ENCODE measurements at regions not wholly inside any gene's neighbourhood (a gene's known extent, or its start where the extent isn't known, plus 50 kb on each side); places are given as distances from the start of the nearest gene placed in this dataset.

GRCh38 chr4:31069151-31069550 is 349.0 kb downstream of the PCDH7 start:
- no peak for DNase-seq

GRCh38 chr4:31071508-31072486 is 351.6 kb downstream of the PCDH7 start:
- DNase-seq: no peak

- no peak for DNase-seq
Observed at GRCh38 chr4:31075969-31076368, 355.8 kb downstream of the PCDH7 start.

- DNase-seq: no peak
Observed at GRCh38 chr4:31078661-31079060, 358.5 kb downstream of the PCDH7 start.

GRCh38 chr4:31080887-31081286 is 360.7 kb downstream of the PCDH7 start:
- DNase-seq: no peak

- DNase-seq: no peak
Observed at GRCh38 chr4:31081366-31081765, 361.2 kb downstream of the PCDH7 start.

GRCh38 chr4:31083456-31083855 is 363.3 kb downstream of the PCDH7 start:
- DNase-seq: no peak

- DNase-seq: no peak
Observed at GRCh38 chr4:31084806-31085416, 364.7 kb downstream of the PCDH7 start.

GRCh38 chr4:31085689-31086088 is 365.5 kb downstream of the PCDH7 start:
- no peak for DNase-seq

- DNase-seq: no peak
Observed at GRCh38 chr4:31086756-31087330, 366.7 kb downstream of the PCDH7 start.

GRCh38 chr4:31088600-31089230 is 368.5 kb downstream of the PCDH7 start:
- DNase-seq: no peak

GRCh38 chr4:31089815-31090214 is 369.6 kb downstream of the PCDH7 start:
- DNase-seq: no peak

GRCh38 chr4:31094474-31094873 is 374.3 kb downstream of the PCDH7 start:
- DNase-seq: no peak

- DNase-seq: no peak
Observed at GRCh38 chr4:31097999-31098398, 377.8 kb downstream of the PCDH7 start.

- DNase-seq: no peak
Observed at GRCh38 chr4:31100536-31100935, 380.4 kb downstream of the PCDH7 start.

- DNase-seq: no peak
Observed at GRCh38 chr4:31104043-31104442, 383.9 kb downstream of the PCDH7 start.

- DNase-seq: peak; percentile 20
Observed at GRCh38 chr4:31104577-31104976, 384.4 kb downstream of the PCDH7 start.

- no peak for DNase-seq
Observed at GRCh38 chr4:31106419-31106818, 386.2 kb downstream of the PCDH7 start.

GRCh38 chr4:31107362-31107761 is 387.2 kb downstream of the PCDH7 start:
- no peak for DNase-seq

- DNase-seq: no peak
Observed at GRCh38 chr4:31108762-31109161, 388.6 kb downstream of the PCDH7 start.

- DNase-seq: no peak
Observed at GRCh38 chr4:31111790-31112189, 391.6 kb downstream of the PCDH7 start.

GRCh38 chr4:31114816-31115215 is 394.6 kb downstream of the PCDH7 start:
- no peak for DNase-seq

- DNase-seq: no peak
Observed at GRCh38 chr4:31124008-31124585, 403.9 kb downstream of the PCDH7 start.

Data from right hindlimb (tissue), 1 donor.